MCF 10A (cell line): ENCODE measurements at regions not wholly inside any gene's neighbourhood (a gene's known extent, or its start where the extent isn't known, plus 50 kb on each side); places are given as distances from the start of the nearest gene placed in this dataset.

ENCODE experiments used
- BruUV-seq: library from RNA; stranded (reverse); fragments of 400-500 nt; replicated peaks from 2 replicates; lab custom pipeline; 2021; lab: Mats Ljungman, UMichigan
- CTCF ChIA-PET: fragments of 300-600 bp; sonication (Branson Sonifier 250); formaldehyde crosslinking; extraction: SDS; loops from one replicate; lab custom pipeline; 2021; ENCODE audit warnings: antibody characterized with exemption, inconsistent platforms; lab: Yijun Ruan, JAX
- POLR2A ChIA-PET: fragments of 300-600, 350-650 bp; sonication (Branson Sonifier 250); formaldehyde crosslinking; extraction: SDS; loops from one replicate; lab custom pipeline; 2020; ENCODE audit warnings: antibody characterized with exemption, inconsistent platforms; lab: Yijun Ruan, JAX
- DNase-seq: peaks from one replicate; pipeline ENCODE4 v3.0.0-alpha.2; 2018; ENCODE audit not compliant: unreplicated experiment
- H3K27ac Mint-ChIP-seq: one replicate; pipeline ENCODE4 v1.8.0; 2022; ENCODE audit warnings: mild to moderate bottlenecking, low read depth, mixed read lengths; ENCODE audit not compliant: unreplicated experiment
- H3K27me3 Mint-ChIP-seq: one replicate; pipeline ENCODE4 v1.8.0; 2022; ENCODE audit warnings: mixed read lengths; ENCODE audit not compliant: insufficient read depth, unreplicated experiment
- H3K36me3 Mint-ChIP-seq: one replicate; pipeline ENCODE4 v1.8.0; 2022; ENCODE audit warnings: mild to moderate bottlenecking, moderate library complexity, mixed read lengths; ENCODE audit not compliant: insufficient read depth, unreplicated experiment
- H3K4me1 Mint-ChIP-seq: one replicate; pipeline ENCODE4 v1.8.0; 2022; ENCODE audit warnings: mixed read lengths; ENCODE audit not compliant: insufficient read depth, unreplicated experiment
- H3K4me3 Mint-ChIP-seq: one replicate; pipeline ENCODE4 v1.8.0; 2022; ENCODE audit warnings: mild to moderate bottlenecking, moderate library complexity, mixed read lengths; ENCODE audit not compliant: unreplicated experiment
- H3K9me3 Mint-ChIP-seq: one replicate; pipeline ENCODE4 v1.8.0; 2022; ENCODE audit warnings: mixed read lengths; ENCODE audit not compliant: unreplicated experiment
- CTCF ChIP-seq: fragments of 200-600 bp; IDR thresholded peaks from one replicate; pipeline ENCODE4 v1.8.0; 2022; ENCODE audit warnings: antibody characterized with exemption, mild to moderate bottlenecking; ENCODE audit not compliant: unreplicated experiment
- intact Hi-C: fragments of 100-400 bp; cut with micrococcal nuclease; formaldehyde crosslinking; loops from 2 replicates; pipeline ENCODE4 v1.14.1; 2022

GRCh38 chr18:23363865-23364570 is 89.1 kb upstream of the RIOK3 start:
- H3K36me3 Mint-ChIP-seq: peaks cover 4% of the 10 kb centered on the region
- DNase-seq: no peak
- POLR2A ChIA-PET: no interaction called here
- no peaks in the 10 kb centered on the region for H3K4me1 Mint-ChIP-seq
- no peak overlapping the region for H3K27ac Mint-ChIP-seq
- no peak for TF ChIP-seq CTCF
- BruUV-seq: no TSS peak
- H3K4me3 Mint-ChIP-seq: no peak overlapping the region
- intact Hi-C loops: no loop called here
- CTCF ChIA-PET: interaction anchor here (0.6 kb wide), 1 partner anchor 14 kb away, joined by 4 read pairs; no protein-coding TSS in a partner anchor
- no peaks in the 10 kb centered on the region for H3K27me3 Mint-ChIP-seq
- no peaks in the 10 kb centered on the region for H3K9me3 Mint-ChIP-seq

GRCh38 chr18:23365602-23366001 is 87.5 kb upstream of the RIOK3 start:
- no peak for DNase-seq
- Mint-ChIP-seq H3K27ac (no peak overlapping the region), H3K9me3 (no peaks in the 10 kb centered on the region), H3K4me3 (no peak overlapping the region), H3K27me3 (no peaks in the 10 kb centered on the region), H3K4me1 (no peaks in the 10 kb centered on the region), H3K36me3 (no peaks in the 10 kb centered on the region)
- BruUV-seq: no TSS peak
- POLR2A ChIA-PET: interaction anchor here (0.6 kb wide), 1 partner anchor 223 kb away, joined by 5 read pairs; no protein-coding TSS in a partner anchor
- no peak for TF ChIP-seq CTCF
- CTCF ChIA-PET: no interaction called here
- intact Hi-C loops: no loop called here

- no peak for DNase-seq
- H3K4me3 Mint-ChIP-seq: no peak overlapping the region
- ChIA-PET CTCF (interaction anchor here (0.6 kb wide), 1 partner anchor 196 kb away, joined by 3 read pairs; no protein-coding TSS in a partner anchor), POLR2A (no interaction called here)
- H3K9me3 Mint-ChIP-seq: no peaks in the 10 kb centered on the region
- no TSS peak for BruUV-seq
- H3K36me3 Mint-ChIP-seq: no peaks in the 10 kb centered on the region
- TF ChIP-seq CTCF: no peak
- H3K27me3 Mint-ChIP-seq: no peaks in the 10 kb centered on the region
- no peaks in the 10 kb centered on the region for H3K4me1 Mint-ChIP-seq
- no peak overlapping the region for H3K27ac Mint-ChIP-seq
- intact Hi-C loops: no loop called here
Observed at GRCh38 chr18:23369266-23369665, 83.8 kb upstream of the RIOK3 start.

GRCh38 chr18:23373570-23373969 is 79.5 kb upstream of the RIOK3 start:
- intact Hi-C loops: loop anchor here (10.0 kb wide), 1 partner anchor 559 kb away; no protein-coding TSS in a partner anchor
- ChIA-PET POLR2A (no interaction called here), CTCF (interaction anchor here (1.8 kb wide), 1 partner anchor 243 kb away, joined by 9 read pairs; no protein-coding TSS in a partner anchor)
- H3K4me3 Mint-ChIP-seq: no peak overlapping the region
- H3K9me3 Mint-ChIP-seq: no peaks in the 10 kb centered on the region
- BruUV-seq: no TSS peak
- TF ChIP-seq CTCF: no peak
- no peak overlapping the region for H3K27ac Mint-ChIP-seq
- DNase-seq: no peak
- peaks cover 15% of the 10 kb centered on the region for H3K4me1 Mint-ChIP-seq
- H3K27me3 Mint-ChIP-seq: no peaks in the 10 kb centered on the region
- H3K36me3 Mint-ChIP-seq: no peaks in the 10 kb centered on the region
